Sigmoid colon (tissue), 6 donors: ENCODE measurements at regions not wholly inside any gene's neighbourhood (a gene's known extent, or its start where the extent isn't known, plus 50 kb on each side); places are given as distances from the start of the nearest gene placed in this dataset.

ENCODE experiments used
- DNase-seq: peaks from one replicate; pipeline ENCODE4 v3.0.0-alpha.2; 2019
- H3K27ac ChIP-seq, 4 donors: fragments of 200-600 bp; sonication (generic); one replicate each; pipeline ENCODE4 v1.5.1; 2016 to 2019; ENCODE audit warnings: mild to moderate bottlenecking in 1 of 4
- H3K27me3 ChIP-seq, 3 donors: fragments of 200-600 bp; sonication (generic); one replicate each; pipeline ENCODE4 v1.5.1; 2019; ENCODE audit warnings: mild to moderate bottlenecking in 1 of 3
- H3K36me3 ChIP-seq, 4 donors: fragments of 200-600 bp; sonication (generic); one replicate each; pipeline ENCODE4 v1.5.1; 2016 to 2019
- H3K4me1 ChIP-seq, 4 donors: fragments of 200-600 bp; sonication (generic); one replicate each; pipeline ENCODE4 v1.5.1; 2017 to 2019
- H3K4me3 ChIP-seq, 4 donors: fragments of 200-600 bp; sonication (generic); one replicate each; pipeline ENCODE4 v1.5.1; 2017 to 2019; ENCODE audit warnings: mild to moderate bottlenecking in 2 of 4, moderate library complexity in 1 of 4
- H3K9me3 ChIP-seq, 4 donors: fragments of 200-600 bp in 3 of 4; sonication (generic) in 3 of 4; one replicate each; pipeline versions ENCODE4 v1.5.1 to v1.6.1; 2013 to 2019
- EP300 ChIP-seq, 4 donors: sonication (generic); formaldehyde crosslinking; IDR thresholded peaks; one replicate each; pipeline ENCODE4 v1.6.1; 2017; ENCODE audit warnings: antibody characterized with exemption in 4 of 4
- POLR2A ChIP-seq, 2 donors: fragments of 450-650 bp; IDR thresholded peaks; one replicate each; pipeline ENCODE4 v1.6.1; 2016; ENCODE audit warnings: antibody characterized with exemption in 2 of 2, mild to moderate bottlenecking in 2 of 2, moderate library complexity in 2 of 2
- POLR2AphosphoS5 ChIP-seq, 4 donors: sonication (generic); formaldehyde crosslinking; IDR thresholded peaks; one replicate each; pipeline ENCODE4 v1.6.1; 2017; ENCODE audit warnings: antibody characterized with exemption in 4 of 4
- WGBS, 2 donors: extraction: QIAGEN DNeasy Blood & Tissue Kit; methylation state at CpG; one replicate each; pipeline ENCODE4 v1.1.7; 2013; 5-methylcytosine and 5-hydroxymethylcytosine counted together
- intact Hi-C: fragments of 100-400 bp; cut with DNase I; formaldehyde crosslinking; loops from one replicate; pipeline ENCODE4 v1.15.1; 2023
- TF ChIP-seq, protein P1 (sequence below), 4 experiments: fragments of 450-650 bp in 3 of 4; fragments of 200-600 bp in 1 of 4; IDR thresholded peaks; one replicate each; pipeline ENCODE4 v1.5.1; 2016 to 2019; ENCODE audit warnings: antibody characterized with exemption in 4 of 4, mild to moderate bottlenecking in 3 of 4, moderate library complexity in 2 of 4
- donor health status: healthy with polysubstance abuse.
- donor health status: healthy.

DNA sequence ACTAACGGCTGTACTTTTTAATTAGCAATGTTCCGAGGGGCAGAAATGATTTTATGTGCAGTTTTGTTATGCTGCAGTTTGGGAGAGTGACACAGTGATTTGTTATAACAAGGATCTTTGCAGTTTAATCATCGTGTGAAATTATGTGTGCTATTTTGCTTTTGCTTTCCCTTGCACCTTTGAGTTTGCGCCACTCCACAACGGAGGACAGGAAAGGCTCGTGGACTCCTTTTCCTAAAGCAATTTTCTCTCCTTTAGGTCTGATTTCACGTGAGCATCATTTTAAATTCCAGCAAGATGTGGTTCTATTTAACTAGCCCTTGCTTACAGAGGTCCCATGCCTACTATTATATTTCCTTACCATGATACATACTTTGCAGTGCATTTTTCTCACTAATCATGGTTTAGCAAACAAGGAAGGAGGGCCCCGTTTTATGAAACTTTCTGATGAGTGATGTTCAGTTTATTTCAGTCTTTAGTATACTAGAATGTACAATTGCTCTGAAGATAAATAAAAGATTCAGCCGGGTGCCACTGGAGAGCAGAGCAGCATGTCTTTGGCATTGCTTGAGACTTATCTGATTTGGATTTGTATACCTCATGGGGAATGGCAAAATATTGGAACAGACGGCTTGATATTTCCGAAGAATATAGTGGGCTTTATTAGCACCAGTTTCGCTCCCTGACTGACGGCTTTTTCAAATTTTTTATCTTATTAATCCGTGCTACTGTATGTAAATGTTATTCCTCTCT lies 528.2 kb upstream of the FANCL start:
- Histone ChIP-seq H3K36me3 (no peaks in the 10 kb centered on the region), H3K27me3 (no peaks in the 10 kb centered on the region), H3K4me3 (no peak overlapping the region), H3K9me3 (no peaks in the 10 kb centered on the region), H3K4me1 (peaks cover 0 to 4% (median 0%) of the 10 kb centered on the region in 4 donors), H3K27ac (no peak overlapping the region)
- intact Hi-C loops: loop anchor here (10.0 kb wide), 1 partner anchor 526 kb away; no protein-coding TSS in a partner anchor
- TF ChIP-seq POLR2AphosphoS5 (IDR thresholded peaks at IDR 0.05) (no peak), POLR2A (IDR thresholded peaks at IDR 0.05) (no peak), EP300 (IDR thresholded peaks at IDR 0.05) (no peak)
- TF ChIP-seq, protein P1, sequence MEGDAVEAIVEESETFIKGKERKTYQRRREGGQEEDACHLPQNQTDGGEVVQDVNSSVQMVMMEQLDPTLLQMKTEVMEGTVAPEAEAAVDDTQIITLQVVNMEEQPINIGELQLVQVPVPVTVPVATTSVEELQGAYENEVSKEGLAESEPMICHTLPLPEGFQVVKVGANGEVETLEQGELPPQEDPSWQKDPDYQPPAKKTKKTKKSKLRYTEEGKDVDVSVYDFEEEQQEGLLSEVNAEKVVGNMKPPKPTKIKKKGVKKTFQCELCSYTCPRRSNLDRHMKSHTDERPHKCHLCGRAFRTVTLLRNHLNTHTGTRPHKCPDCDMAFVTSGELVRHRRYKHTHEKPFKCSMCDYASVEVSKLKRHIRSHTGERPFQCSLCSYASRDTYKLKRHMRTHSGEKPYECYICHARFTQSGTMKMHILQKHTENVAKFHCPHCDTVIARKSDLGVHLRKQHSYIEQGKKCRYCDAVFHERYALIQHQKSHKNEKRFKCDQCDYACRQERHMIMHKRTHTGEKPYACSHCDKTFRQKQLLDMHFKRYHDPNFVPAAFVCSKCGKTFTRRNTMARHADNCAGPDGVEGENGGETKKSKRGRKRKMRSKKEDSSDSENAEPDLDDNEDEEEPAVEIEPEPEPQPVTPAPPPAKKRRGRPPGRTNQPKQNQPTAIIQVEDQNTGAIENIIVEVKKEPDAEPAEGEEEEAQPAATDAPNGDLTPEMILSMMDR (IDR thresholded peaks at IDR 0.05): no peak
- WGBS, 2 donors: 57 to 60% methylated on average over 14 of the region's 14 CpGs
- no peak for DNase-seq

DNA sequence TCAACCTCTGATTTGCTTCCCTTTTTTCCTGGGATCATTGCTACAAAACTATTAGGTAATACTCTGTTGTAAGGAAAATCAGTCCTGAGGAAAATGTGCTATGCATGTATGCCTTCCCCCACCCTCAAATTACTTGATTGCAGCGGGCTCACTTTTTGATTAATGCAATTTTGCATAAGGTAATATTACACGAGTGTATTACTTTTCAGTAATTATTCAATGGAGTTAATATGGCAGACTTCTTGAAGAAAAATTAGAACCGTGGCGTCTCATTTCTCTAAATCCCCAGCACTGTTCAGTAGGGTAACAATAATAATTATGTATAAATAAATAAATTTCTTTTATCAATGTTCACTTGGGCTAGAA lies 527.6 kb upstream of the FANCL start:
- Histone ChIP-seq H3K27me3 (no peaks in the 10 kb centered on the region), H3K9me3 (no peaks in the 10 kb centered on the region), H3K27ac (no peak overlapping the region), H3K4me1 (peaks cover 0 to 4% (median 0%) of the 10 kb centered on the region in 4 donors), H3K36me3 (no peaks in the 10 kb centered on the region), H3K4me3 (no peak overlapping the region)
- 84 to 91% methylated on average over 4 of the region's 4 CpGs for WGBS, 2 donors
- DNase-seq: no peak
- intact Hi-C loops: loop anchor here (10.0 kb wide), 1 partner anchor 526 kb away; no protein-coding TSS in a partner anchor
- TF ChIP-seq EP300 (IDR thresholded peaks at IDR 0.05) (no peak), POLR2A (IDR thresholded peaks at IDR 0.05) (no peak), POLR2AphosphoS5 (IDR thresholded peaks at IDR 0.05) (no peak)
- TF ChIP-seq, protein P1 (IDR thresholded peaks at IDR 0.05): no peak

DNA sequence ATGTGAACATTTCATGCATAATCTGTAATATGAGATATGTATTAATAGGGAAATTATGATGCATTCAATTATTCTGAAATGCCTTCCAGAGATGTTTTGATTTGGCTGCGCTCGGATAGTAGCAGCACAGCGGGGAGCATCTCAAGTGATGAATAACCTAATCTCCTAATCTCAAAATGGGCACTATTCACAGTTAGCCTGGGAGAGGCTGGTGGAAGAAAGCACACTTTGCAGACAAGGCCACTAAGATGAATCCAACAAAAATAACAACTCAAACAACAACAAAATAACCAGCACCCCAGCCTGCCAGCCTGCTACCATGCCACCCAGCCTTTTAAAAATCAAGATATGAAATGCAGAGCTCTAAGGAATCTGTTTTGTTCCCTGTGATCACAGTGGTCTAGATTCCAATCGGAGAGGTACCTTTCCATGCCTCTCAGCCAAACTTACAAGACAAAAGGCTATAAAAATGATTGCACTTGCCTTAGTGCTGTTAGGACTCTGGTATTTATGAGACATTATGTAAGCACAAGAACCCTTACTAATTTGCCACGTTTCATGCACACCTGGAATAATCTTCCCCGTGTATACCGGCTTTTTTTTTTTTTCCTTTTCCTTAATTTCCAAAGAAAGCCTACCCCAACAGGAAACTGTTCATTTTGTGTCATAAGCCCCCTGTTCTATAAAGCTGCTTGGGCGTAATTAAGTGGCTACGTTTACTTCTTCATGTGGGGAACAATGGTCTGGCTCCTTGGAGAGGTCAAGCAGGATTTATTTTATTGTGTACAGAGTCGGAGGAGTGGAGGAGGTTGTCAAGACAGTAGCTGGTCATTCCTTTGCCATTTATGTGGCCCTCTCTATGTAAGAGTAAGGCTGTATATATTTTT lies 526.9 kb upstream of the FANCL start:
- Histone ChIP-seq H3K4me3 (no peak overlapping the region), H3K36me3 (no peaks in the 10 kb centered on the region), H3K27me3 (no peaks in the 10 kb centered on the region), H3K4me1 (peaks cover 0 to 4% (median 0%) of the 10 kb centered on the region in 4 donors), H3K9me3 (no peaks in the 10 kb centered on the region), H3K27ac (no peak overlapping the region)
- intact Hi-C loops: loop anchor here (10.0 kb wide), 1 partner anchor 527 kb away; no protein-coding TSS in a partner anchor
- TF ChIP-seq EP300 (IDR thresholded peaks at IDR 0.05): no peak
- TF ChIP-seq POLR2A (IDR thresholded peaks at IDR 0.05): no peak
- TF ChIP-seq POLR2AphosphoS5 (IDR thresholded peaks at IDR 0.05): no peak
- TF ChIP-seq, protein P1 (IDR thresholded peaks at IDR 0.05): no peak
- DNase-seq: no peak
- 39 to 71% methylated on average over 10 of the region's 10 CpGs for WGBS, 2 donors

DNA sequence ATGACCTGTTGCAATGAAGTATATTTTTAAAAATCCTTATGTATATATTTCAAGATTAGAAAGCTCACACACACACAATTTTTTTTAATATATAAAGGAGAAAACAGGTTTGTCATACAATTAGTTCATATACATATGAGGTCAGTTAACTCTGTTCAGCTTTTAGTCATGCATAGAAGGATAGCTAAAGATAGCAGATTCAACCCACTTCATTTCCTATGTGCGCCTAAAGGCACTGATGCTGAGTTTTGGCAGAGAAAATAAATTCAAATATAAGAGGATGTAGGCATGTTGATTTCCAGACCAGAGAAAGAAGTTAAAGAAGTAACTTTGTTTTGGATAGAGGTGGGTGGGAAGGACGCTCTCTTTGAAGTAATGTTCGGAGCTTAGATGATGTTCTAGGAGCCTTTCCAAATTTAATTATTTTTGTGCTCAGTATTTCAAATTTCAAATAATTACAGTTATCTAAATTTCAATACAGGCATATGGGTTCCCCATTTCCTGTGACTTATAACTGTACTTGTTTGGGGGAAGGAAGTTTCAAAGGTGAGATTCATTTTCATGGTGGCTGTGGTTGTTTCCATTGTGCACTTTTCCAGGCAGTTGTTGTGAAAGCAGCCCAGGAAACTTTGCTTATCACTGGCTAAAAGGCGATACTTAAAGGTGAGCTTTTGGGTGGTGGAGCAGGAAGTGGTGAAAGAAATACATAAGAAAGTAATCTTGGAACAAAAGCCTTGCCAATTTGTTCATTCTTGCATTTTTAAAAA lies 523.4 kb upstream of the FANCL start:
- TF ChIP-seq POLR2AphosphoS5 (IDR thresholded peaks at IDR 0.05) (no peak), EP300 (IDR thresholded peaks at IDR 0.05) (no peak), POLR2A (IDR thresholded peaks at IDR 0.05) (no peak)
- TF ChIP-seq, protein P1 (IDR thresholded peaks at IDR 0.05): no peak
- 48 to 67% methylated on average over 4 of the region's 4 CpGs for WGBS, 2 donors
- peaks cover 0 to 4% (median 0%) of the 10 kb centered on the region in 4 donors for H3K4me1 ChIP-seq
- intact Hi-C loops: loop anchor here (5.0 to 10.0 kb wide), 2 partner anchors 530 to 1803 kb away; no protein-coding TSS in a partner anchor
- H3K4me3 ChIP-seq: no peak overlapping the region
- H3K27ac ChIP-seq: no peak overlapping the region
- no peaks in the 10 kb centered on the region for H3K36me3 ChIP-seq
- H3K27me3 ChIP-seq: no peaks in the 10 kb centered on the region
- no peak for DNase-seq
- H3K9me3 ChIP-seq: no peaks in the 10 kb centered on the region
